IPS-NIHi11 (cell line): ENCODE measurements at regions not wholly inside any gene's neighbourhood (a gene's known extent, or its start where the extent isn't known, plus 50 kb on each side); places are given as distances from the start of the nearest gene placed in this dataset.

Source experiments
- DNase-seq: peaks from one replicate; pipeline ENCODE4 v3.0.0; 2012; ENCODE audit warnings: mixed read lengths, low spot score

DNA sequence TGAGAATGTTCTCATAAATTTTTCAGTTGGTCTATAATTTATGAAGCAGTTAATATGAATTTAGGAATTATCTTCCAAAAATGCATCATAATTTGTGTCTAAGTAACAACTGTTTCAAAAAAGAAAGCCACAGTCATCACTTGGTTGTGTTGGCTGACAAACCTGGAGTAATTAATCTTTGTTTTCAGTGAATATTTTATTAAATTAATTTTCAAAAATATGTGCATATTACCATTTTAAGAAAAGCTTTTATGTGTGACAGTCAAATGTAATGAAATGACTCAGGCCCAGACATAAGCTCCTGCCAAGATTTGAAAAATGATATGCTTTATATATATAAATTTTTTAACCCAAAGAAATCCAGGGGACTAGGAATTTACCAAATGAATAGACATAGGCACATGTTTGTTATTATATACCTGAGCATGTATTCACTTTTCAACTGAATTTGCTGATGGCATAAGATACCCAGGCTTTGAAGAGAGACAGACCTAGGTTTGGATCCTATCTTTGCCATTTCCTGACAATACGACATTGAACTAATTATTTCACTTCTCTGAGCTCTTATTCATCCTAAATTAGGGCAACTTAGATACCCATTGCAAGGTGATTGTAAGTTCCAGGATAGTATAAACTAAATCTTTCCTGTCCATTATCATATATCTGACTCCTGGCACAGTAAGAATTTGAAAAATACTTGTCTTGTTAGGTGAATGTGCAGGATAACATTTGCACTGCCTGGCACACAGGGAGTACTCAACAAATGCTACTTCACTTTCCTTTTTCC is 729.5 kb upstream of the ADGRL2 start:
- DNase-seq: no peak

DNA sequence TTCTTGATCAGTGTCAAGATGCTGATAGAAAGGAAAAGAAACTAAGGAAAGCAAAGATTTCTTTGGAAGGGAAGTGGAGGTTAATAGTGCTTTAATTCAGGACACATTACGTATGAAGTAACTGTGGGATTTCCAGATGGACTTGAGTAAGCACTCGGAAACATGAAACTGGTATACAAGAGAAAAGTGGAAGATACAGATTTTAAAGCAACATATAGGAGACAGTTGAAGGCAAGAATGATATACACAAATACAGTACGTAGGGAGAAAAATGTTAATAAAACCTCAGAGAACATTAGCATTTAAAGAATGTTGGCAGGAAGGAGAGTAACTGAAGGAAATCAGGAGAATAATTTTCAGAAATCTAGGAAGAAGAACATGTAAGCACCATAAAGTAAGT is 730.9 kb upstream of the ADGRL2 start:
- DNase-seq: no peak

GRCh38 chr1:81068726-81069125 is 732.0 kb upstream of the ADGRL2 start:
- DNase-seq: no peak

- no peak for DNase-seq
Observed at GRCh38 chr1:81053826-81054225, 746.9 kb upstream of the ADGRL2 start.

DNA sequence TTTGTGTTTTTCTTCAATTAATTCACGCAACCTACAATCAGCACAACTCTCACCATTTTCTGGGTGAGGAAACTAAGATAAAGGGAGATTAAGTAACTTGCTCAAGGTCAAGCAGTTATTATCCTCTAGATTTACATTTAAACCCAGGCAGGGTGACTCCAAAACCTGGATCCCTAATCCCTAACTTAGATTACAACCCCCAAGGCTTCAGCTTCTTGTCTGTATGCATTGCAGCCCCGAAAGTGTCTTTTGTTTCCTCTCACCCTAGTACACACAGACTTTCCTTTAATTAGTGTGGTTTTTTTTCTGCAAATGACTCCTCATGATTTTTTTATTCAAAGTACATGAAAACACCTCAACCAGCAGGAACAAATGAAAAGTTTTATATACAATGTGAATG is 748.6 kb upstream of the ADGRL2 start:
- DNase-seq: no peak

- DNase-seq: no peak
Observed at GRCh38 chr1:81050390-81050789, 750.3 kb upstream of the ADGRL2 start.

GRCh38 chr1:81044708-81045107 is 756.0 kb upstream of the ADGRL2 start:
- DNase-seq: no peak

GRCh38 chr1:81042225-81042624 is 758.5 kb upstream of the ADGRL2 start:
- no peak for DNase-seq

DNA sequence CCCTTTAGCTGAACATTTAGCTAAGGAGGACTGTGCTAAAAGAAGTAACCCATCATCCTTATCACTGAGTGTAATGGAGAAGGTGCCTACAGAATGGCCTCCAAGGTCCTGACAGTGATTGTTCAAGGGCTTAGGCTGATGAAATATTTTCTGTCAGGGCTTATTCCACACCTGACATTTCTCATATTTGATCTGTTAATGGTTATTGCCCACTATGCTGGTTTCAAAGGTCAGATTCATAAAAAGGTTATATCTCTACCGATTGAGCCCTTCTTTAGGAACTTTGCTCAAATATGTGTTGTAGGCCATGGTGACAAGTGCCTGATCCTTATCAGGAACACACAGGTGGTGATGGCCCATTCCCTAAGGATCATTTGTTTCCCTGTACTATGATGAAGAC is 766.4 kb upstream of the ADGRL2 start:
- no peak for DNase-seq

- DNase-seq: no peak
Observed at GRCh38 chr1:81032973-81033425, 767.7 kb upstream of the ADGRL2 start.

GRCh38 chr1:81032374-81032773 is 768.4 kb upstream of the ADGRL2 start:
- no peak for DNase-seq

DNA sequence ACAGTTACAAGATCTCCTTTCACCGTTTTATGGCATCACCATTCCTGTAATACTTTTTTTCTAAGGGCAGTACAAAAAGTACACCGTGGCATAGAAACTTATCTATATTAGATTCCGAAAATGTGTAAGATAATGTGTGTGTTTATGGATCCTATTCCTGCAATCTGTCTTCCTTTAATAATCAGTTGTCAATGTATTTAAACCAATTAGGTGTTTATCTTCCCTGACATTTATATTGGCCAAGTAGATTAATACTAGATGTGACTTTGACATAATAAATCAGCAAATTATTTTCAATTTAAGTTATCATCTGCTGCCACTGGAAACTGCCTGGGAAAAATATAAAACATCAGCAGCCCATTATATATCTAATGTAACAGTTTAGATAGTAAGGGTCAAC is 770.3 kb upstream of the ADGRL2 start:
- DNase-seq: no peak

DNA sequence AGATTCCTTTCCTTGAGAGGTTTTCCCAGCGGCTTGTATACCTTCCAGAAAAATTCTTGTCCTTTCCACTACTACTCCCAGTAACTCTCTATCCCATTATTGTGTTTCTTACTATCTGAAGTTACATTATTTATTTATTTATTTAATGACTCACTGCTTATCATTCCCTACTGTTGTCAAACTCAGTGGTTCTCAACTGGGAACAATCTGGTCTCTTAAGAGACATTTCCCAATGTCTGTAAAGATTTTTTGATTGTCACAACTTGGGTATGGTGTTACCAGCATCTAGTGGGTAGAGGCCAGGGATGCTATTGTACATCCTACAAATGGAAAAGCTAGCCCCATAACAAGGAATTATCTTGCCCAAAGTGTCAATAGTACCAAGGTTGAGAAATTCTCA is 771.5 kb upstream of the ADGRL2 start:
- DNase-seq: no peak

DNA sequence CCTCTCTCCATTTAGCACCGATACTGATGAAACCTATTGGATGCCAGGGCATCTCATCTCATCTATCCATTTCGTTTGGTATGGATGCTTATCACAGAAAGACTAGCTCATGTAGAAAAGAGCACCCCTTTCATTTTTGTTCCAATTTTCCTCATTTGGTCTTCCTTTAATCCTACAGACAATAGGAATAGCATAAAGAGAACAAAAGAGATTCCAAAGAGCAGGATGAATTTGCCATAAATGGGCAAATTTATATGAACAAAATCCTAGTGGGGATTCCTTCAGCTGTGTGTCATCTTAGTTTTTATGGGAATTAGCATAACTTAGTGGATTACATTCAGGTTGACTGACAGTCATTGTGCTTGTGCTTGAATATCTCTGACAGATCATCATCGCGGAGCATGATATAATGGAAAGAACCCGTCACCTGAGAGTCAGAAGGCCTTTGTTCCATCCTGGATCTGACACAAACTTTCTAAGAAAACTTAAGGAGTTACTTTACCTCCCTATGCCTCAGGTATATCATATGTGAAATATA is 777.5 kb upstream of the ADGRL2 start:
- DNase-seq: no peak

DNA sequence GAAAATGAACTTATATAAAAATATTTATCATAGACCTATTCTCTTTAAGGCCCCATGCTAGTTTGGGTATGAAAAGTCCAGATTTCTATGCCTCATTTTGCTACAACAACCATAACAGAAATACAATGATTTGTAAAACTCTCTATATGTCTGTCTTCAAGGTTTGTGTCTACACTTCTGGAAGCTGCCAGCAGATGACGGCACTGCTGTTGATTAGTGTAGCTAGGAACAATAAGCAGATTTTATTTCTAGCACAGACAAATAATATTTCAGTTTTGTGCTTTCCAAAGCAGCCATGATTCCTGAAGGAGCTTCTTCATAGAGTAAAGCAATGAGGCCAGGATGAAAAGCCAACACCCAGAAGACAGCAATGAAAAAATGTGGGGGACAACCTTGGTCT is 779.6 kb upstream of the ADGRL2 start:
- no peak for DNase-seq

GRCh38 chr1:81020506-81020905 is 780.2 kb upstream of the ADGRL2 start:
- no peak for DNase-seq

DNA sequence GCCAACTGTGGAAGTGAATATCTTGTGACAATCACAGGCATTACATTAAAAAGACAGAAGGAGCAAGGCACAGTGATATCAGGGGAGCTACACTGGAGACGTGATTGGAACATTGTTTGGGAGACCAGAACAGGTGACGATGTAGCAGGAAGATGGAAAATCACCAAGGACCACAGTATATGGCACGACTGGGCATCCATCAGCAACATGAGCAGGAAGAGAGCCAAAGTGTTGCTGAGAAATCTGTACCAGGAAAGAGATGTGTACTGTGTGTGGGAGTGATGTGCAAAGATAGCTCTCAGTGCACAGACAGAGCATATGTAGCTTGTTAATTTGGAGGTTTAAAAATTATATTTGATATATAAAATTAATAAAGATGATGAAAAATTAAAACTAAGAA is 790.6 kb upstream of the ADGRL2 start:
- no peak for DNase-seq

- DNase-seq: no peak
Observed at GRCh38 chr1:81008293-81008692, 792.4 kb upstream of the ADGRL2 start.

DNA sequence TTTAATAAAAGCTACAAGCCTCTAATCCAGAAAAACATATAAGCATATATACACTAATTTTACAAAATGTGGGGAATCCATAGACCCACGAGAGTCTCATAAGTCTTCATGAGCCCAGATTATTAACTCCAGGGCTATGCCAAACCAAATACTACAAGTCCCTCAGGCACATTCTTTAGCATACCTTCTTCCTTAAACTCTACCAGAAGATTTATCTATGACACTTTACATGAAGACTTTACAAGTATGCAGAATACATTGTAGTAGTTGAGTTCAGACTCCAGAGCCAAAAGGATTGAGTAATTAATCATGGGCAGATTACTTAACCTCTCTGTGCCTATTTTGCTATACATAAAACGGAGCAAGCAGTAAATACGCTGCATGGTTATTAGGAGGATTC is 793.7 kb upstream of the ADGRL2 start:
- DNase-seq: no peak

- DNase-seq: no peak
Observed at GRCh38 chr1:81006502-81006901, 794.2 kb upstream of the ADGRL2 start.

DNA sequence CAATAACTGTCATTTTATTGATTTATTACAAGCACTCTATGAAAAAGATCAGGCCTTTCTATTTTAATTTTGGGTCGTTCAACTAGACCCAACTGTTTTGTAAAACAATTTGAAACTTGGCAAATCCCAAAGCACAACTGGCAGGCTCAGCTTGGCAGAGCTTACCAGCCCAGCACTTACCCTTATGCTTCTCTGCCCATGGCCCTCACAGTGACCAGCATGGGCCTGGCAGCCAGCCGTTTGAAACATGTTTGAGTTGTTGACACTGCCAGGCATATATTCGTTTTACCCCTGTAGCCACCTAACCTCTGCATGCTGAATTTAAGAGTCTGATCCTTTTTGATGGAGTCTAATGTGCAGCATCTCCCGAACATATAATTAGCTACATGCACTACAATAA is 796.7 kb upstream of the ADGRL2 start:
- no peak for DNase-seq

GRCh38 chr1:80994934-80995333 is 805.8 kb upstream of the ADGRL2 start:
- DNase-seq: no peak

DNA sequence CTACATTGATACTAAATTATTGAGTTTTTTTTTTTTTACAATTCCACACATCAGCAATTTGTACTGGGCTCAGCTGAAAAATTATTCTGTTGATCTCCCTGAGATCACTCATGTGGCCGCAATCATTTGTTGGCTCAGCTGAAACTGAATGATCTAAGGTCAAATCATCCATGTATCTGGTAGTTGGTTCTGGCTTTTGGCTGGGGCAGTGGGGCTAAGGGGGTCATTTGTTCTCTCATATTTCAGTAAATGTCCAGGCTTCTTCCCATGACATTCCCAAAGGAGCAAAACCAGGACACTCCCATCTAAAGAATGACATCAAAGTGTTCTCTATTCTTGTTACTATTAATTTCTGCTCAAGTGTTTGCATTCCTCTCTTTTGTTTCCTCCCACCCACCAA is 806.7 kb upstream of the ADGRL2 start:
- no peak for DNase-seq
